HG02852 (cell line): ENCODE measurements at regions not wholly inside any gene's neighbourhood (a gene's known extent, or its start where the extent isn't known, plus 50 kb on each side); places are given as distances from the start of the nearest gene placed in this dataset.
"Not testable (repeated sequence)": the region's sequence is repeated elsewhere in the genome, so short reads cannot be mapped to it uniquely, and the experiment has no call there.

Experiments
- ATAC-seq: cut with Tn5 transposase; IDR thresholded peaks from one replicate; pipeline ENCODE4 v1.9.1; 2021; ENCODE audit warnings: mild to moderate bottlenecking, moderate library complexity; ENCODE audit not compliant: unreplicated experiment

- ATAC-seq, result no peak
These were observed 53.1 kb upstream of the STK39 start for GRCh38 chr2:168300460-168300859.

- ATAC-seq, result no peak
These were observed 56.8 kb upstream of the STK39 start for GRCh38 chr2:168304024-168304681.

- no peak for ATAC-seq
These were observed 60.0 kb upstream of the STK39 start for GRCh38 chr2:168307379-168307778.

- no peak for ATAC-seq
These were observed 63.2 kb upstream of the STK39 start for GRCh38 chr2:168310580-168310979.

GRCh38 chr2:168311261-168311910 is 64.0 kb upstream of the STK39 start:
- ATAC-seq, result no peak

GRCh38 chr2:168312036-168312822 is 64.8 kb upstream of the STK39 start:
- ATAC-seq, result no peak

- no peak for ATAC-seq
These were observed 66.8 kb upstream of the STK39 start for GRCh38 chr2:168314236-168314635.

GRCh38 chr2:168315331-168316072 is 68.1 kb upstream of the STK39 start:
- ATAC-seq, result no peak

GRCh38 chr2:168316073-168316440 is 68.7 kb upstream of the STK39 start:
- ATAC-seq, result no peak

- no peak for ATAC-seq
These were observed 69.9 kb upstream of the STK39 start for GRCh38 chr2:168317282-168317681.

- ATAC-seq, result no peak
These were observed 72.9 kb upstream of the STK39 start for GRCh38 chr2:168320267-168320666.

GRCh38 chr2:168322325-168323007 is 75.1 kb upstream of the STK39 start:
- ATAC-seq, result no peak

GRCh38 chr2:168323529-168324021 is 76.2 kb upstream of the STK39 start:
- peak; percentile 68 for ATAC-seq

- no peak for ATAC-seq
These were observed 79.2 kb upstream of the STK39 start for GRCh38 chr2:168326572-168326971.

- no peak for ATAC-seq
These were observed 79.9 kb upstream of the STK39 start for GRCh38 chr2:168327328-168327727.

- no peak for ATAC-seq
These were observed 81.0 kb upstream of the STK39 start for GRCh38 chr2:168328421-168328820.

GRCh38 chr2:168330624-168331423 is 83.4 kb upstream of the STK39 start:
- no peak for ATAC-seq

- not testable (repeated sequence) for ATAC-seq
These were observed 87.9 kb upstream of the STK39 start for GRCh38 chr2:168335254-168335653.

GRCh38 chr2:168336786-168337388 is 89.5 kb upstream of the STK39 start:
- no peak for ATAC-seq
